NCI-H2029 (cell line): ENCODE measurements at regions not wholly inside any gene's neighbourhood (a gene's known extent, or its start where the extent isn't known, plus 50 kb on each side); places are given as distances from the start of the nearest gene placed in this dataset.

ENCODE experiments used
- DNase-seq: peaks from one replicate; lab custom pipeline; 2025; lab: John Stamatoyannopoulos, UW

DNA sequence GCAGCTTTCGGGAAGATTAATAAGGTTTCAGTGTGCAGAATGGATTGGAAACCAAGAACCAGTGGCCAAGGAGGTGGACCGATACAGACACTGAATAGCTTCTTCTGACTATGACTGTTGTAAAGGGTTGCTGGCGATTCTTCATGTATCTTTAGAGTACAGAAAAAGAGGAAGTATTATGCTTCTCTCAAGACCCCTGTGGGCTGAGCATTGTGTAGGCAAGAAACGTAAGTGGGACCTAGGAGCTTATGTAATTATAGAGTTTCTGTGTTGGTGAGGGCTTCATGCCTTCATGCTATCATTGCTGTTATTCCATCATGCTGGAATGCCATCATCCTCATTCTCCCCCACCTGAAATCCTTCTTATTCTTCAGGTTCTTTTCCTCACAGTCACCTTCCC lies 105.4 kb upstream of the AKIRIN2 start:
- no peak for DNase-seq

- peak; percentile 54 for DNase-seq
These were observed 104.6 kb upstream of the AKIRIN2 start for GRCh38 chr6:87806635-87807034.

- no peak for DNase-seq
These were observed 104.1 kb upstream of the AKIRIN2 start for GRCh38 chr6:87806099-87806498.

GRCh38 chr6:87803791-87804190 lies 101.8 kb upstream of the AKIRIN2 start:
- DNase-seq = no peak

DNA sequence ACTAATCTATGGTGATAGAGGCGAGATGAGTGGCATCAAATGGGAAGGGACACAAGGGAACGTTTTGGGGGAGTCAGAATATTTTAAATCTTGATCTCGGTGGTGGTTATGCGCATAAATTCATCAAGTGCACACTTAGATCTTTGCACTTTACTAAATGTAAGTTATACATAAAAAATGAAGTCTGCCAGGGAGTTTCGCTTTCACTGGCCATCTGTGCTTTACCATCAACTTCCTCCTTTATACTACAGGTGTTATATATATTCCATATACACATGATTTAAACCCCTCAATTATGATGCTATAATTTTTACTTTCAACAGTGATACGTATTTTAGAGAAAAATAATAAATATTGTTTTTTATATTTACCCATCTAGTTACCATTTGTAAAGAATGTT lies 97.6 kb upstream of the AKIRIN2 start:
- DNase-seq = no peak

DNA sequence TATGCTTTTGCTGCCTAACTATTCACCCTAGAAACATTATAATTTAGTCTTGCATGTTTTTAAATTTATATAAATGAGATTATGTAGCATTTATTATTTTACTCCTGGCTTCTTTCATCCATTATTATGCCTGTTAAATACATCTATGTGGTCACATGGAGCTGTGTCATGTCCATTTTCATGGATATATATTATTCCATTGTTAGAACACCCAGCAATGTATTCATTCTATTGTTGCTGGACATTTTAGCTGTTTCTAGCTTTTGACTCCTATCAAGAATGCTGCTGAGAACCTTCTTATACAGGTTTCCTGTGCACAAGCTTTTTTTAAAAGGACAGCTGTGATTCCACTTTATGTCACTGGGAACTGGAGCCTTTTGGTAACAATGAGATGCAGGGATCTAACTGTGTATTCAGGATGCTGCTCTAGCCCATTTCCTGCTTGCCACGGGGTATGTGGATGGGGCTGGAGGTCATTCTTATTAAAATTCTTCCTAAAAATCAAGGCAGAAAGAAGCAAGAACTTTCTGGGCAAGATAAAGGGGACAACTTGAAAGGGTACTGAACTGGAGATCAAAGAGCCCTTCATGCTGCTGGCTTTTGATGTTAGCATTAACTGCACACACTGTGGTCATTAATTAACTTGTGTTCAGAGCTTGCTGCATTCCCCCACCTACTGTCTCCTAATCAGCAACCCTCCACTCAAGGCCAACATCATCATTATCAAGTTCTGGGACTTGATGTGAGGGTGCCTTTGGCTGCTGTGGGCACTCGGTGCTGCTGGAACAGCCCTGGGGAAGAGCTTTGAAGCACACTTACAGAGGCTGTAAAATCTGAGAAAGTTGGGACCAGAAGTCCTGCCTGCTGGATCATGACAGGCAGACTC lies 96.6 kb upstream of the AKIRIN2 start:
- DNase-seq = no peak

- DNase-seq = no peak
These were observed 93.2 kb upstream of the AKIRIN2 start for GRCh38 chr6:87794922-87795885.

DNA sequence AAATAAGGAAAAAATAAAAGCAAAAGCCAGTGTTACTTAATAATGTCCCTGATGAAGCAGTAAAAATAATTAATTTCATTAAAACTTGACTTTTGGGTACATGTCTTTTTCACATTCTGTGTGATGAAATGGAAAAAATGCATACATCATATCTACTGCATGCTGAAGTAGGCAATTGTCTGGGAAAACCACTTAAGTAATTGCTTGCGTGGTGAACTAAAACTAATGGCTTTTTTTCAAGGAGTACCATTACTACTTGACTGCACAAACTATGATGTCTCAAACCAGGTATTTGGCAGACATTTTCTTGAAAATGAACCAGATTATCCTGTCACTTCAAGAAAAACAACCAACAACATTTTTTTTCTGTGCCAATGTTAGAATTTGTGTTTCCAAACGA lies 91.3 kb upstream of the AKIRIN2 start:
- DNase-seq = no peak

GRCh38 chr6:87791982-87792381 lies 89.9 kb upstream of the AKIRIN2 start:
- no peak for DNase-seq

GRCh38 chr6:87791485-87791884 lies 89.5 kb upstream of the AKIRIN2 start:
- DNase-seq = no peak

DNA sequence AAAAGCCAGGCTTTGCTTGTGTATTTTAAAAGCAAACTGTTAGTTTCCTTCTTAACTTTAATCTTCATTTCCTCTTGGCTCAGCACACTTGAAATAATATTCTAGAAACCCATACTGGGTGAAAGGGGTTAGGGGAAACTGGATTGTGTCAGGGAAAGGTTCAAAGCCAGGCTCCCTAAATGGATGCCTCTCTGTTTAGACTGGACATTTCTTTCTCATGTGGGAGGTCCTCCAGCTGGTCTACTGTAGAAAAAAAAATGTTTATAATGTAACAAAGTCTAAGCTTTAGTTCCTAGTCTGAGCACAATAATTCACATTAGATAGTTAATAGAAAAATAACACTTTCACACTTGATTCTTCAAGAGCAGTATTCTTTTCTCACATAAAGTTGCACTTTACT lies 89.0 kb upstream of the AKIRIN2 start:
- no peak for DNase-seq

DNA sequence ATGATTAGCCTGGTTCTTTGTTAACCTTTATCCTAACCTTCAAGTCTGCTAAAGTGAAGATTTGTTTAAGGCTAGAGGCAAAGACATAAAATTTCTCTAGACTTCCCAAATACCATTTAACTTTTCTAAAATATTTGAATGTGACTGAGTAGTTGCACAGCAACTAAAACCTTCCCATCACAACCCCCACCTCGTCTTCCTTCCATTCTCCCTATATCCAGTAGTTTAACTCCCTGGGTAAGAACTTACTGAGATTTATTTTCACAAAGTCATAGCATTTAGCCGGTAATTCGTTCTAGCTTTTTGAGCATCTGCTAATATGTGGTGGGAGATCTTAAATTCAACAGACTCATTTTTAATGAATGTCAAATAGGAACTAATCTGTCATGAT lies 87.9 kb upstream of the AKIRIN2 start:
- no peak for DNase-seq

GRCh38 chr6:87789198-87789899 lies 87.3 kb upstream of the AKIRIN2 start:
- DNase-seq = no peak

DNA sequence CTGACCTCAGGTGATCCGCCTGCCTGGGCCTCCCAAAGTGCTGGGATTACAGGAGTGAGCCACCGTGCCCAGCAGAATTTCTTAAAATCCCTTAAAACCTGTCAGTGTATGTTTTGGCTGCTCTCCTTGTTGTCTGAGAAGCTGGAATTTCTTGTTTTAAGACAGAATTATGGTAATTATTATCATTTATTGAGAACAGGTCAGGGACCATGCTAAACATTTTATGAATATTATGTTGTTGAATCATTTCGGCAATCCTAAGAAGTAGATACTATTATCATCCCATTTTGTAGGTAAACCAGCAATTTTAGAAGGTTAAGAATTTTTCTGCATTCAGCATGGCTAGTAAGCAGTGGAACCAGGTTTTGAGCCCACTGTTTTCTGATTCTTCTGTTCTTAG lies 86.1 kb upstream of the AKIRIN2 start:
- DNase-seq = no peak

GRCh38 chr6:87785229-87785862 lies 83.3 kb upstream of the AKIRIN2 start:
- no peak for DNase-seq

GRCh38 chr6:87784690-87785089 lies 82.7 kb upstream of the AKIRIN2 start:
- no peak for DNase-seq

DNA sequence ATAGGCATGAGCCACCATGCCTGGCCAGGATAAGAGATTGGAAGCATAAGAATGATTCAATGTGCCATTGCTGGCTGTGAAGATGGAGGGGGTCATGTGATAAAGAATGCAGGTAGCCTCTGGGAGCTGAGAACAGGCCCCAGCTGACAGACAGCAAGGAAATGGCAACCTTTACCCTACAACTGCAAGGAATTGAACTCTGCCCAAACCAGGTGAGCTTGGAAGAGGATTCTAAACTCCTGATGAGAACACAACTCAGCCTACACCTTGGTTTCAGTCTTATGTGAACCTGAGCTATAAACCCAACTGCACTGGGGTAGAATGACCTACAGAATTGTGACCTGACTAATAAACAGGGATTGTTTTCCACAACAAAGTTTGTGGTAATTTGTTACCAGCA lies 82.0 kb upstream of the AKIRIN2 start:
- DNase-seq = no peak

GRCh38 chr6:87779542-87779941 lies 77.5 kb upstream of the AKIRIN2 start:
- no peak for DNase-seq

- DNase-seq = no peak
These were observed 70.8 kb upstream of the AKIRIN2 start for GRCh38 chr6:87772597-87773530.

- DNase-seq = no peak
These were observed 65.4 kb upstream of the AKIRIN2 start for GRCh38 chr6:87767478-87767877.

GRCh38 chr6:87766211-87766610 lies 64.2 kb upstream of the AKIRIN2 start:
- no peak for DNase-seq
